ENCODE measurements at regions not wholly inside any gene's neighbourhood (a gene's known extent, or its start where the extent isn't known, plus 50 kb on each side); places are given as distances from the start of the nearest gene placed in this dataset.
"Not testable (repeated sequence)": the region's sequence is repeated elsewhere in the genome, so short reads cannot be mapped to it uniquely, and the experiment has no call there.

DNA sequence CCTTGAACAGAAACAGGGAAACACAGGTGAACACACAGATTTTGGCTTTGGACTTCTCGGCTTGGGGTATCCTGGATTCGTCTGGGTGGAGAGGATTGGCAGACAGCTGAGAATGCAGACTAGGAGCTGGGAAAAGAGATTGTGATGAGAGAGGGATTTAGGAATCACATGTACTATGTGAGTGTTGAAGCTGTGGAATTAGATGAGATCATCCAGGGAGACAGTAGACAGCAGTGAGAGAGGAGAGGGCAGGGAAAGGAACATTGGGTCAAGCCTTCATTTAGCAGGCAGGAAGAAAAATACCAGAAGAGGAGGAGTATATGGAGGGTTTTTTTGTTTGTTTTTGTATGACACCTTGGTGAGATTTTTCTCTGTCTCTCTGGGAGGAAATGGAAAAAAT is 262.1 kb upstream of the TBL1XR1 start:
- no peak for DNase-seq
- TF ChIP-seq POLR2AphosphoS5 (IDR thresholded peaks at IDR 0.05) = no peak
- TF ChIP-seq, protein P1, sequence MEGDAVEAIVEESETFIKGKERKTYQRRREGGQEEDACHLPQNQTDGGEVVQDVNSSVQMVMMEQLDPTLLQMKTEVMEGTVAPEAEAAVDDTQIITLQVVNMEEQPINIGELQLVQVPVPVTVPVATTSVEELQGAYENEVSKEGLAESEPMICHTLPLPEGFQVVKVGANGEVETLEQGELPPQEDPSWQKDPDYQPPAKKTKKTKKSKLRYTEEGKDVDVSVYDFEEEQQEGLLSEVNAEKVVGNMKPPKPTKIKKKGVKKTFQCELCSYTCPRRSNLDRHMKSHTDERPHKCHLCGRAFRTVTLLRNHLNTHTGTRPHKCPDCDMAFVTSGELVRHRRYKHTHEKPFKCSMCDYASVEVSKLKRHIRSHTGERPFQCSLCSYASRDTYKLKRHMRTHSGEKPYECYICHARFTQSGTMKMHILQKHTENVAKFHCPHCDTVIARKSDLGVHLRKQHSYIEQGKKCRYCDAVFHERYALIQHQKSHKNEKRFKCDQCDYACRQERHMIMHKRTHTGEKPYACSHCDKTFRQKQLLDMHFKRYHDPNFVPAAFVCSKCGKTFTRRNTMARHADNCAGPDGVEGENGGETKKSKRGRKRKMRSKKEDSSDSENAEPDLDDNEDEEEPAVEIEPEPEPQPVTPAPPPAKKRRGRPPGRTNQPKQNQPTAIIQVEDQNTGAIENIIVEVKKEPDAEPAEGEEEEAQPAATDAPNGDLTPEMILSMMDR (IDR thresholded peaks at IDR 0.05 in 8 of 11, conservative IDR thresholded peaks at IDR 0.05 in 3 of 11) = no peak
- TF ChIP-seq POLR2A (IDR thresholded peaks at IDR 0.05) = no peak
- Histone ChIP-seq H3K36me3 (no peaks in the 10 kb centered on the region), H3K4me3 (no peak overlapping the region), H3K9me3 (peaks cover 0 to 16% (median 12%) of the 10 kb centered on the region in 8 donors), H3K4me1 (peaks cover 0 to 11% (median 0%) of the 10 kb centered on the region in 6 donors), H3K27ac (no peak overlapping the region), H3K27me3 (replicated peaks in 1 of 7) (no peaks in the 10 kb centered on the region)
- intact Hi-C loops (cut with DNase I; ENCODE audit: low total_unique reads) = no loop called here
- WGBS, 5 donors = 81 to 91% (median 87%) methylated on average over 2 of the region's 2 CpGs

DNA sequence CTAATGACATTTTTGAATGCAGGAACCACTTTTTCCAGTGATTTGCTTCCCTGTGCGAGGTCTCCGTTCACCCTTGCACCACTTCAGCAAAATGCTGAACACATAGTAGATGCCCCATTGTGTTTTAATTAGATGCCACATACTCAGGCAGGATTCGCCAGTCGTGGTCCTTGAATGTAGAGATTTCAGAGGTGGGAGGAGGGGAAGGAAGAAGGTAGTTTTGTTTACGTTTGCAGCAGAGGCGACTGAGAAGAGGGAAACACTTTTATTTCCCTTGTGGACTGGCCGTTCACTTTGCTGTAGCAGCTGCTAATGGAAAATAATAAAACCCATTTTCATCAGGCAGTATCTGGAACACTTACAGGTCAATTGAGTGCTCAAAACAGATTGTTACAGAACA is 262.8 kb upstream of the TBL1XR1 start:
- Histone ChIP-seq H3K27ac (no peak overlapping the region), H3K27me3 (replicated peaks in 1 of 7) (no peaks in the 10 kb centered on the region), H3K4me3 (no peak overlapping the region), H3K9me3 (peaks cover 0 to 16% (median 12%) of the 10 kb centered on the region in 8 donors), H3K36me3 (no peaks in the 10 kb centered on the region), H3K4me1 (peaks cover 0 to 11% (median 0%) of the 10 kb centered on the region in 6 donors)
- TF ChIP-seq POLR2AphosphoS5 (IDR thresholded peaks at IDR 0.05) (no peak), POLR2A (IDR thresholded peaks at IDR 0.05) (no peak)
- TF ChIP-seq, protein P1 (IDR thresholded peaks at IDR 0.05 in 8 of 11, conservative IDR thresholded peaks at IDR 0.05 in 3 of 11) = no peak
- intact Hi-C loops (cut with DNase I; ENCODE audit: low total_unique reads) = no loop called here
- no peak for DNase-seq
- 46 to 64% (median 57%) methylated on average over 7 of the region's 7 CpGs for WGBS, 5 donors

- WGBS, 5 donors = 95 to 99% (median 97%) methylated on average over 3 of the region's 3 CpGs
- intact Hi-C loops (cut with DNase I; ENCODE audit: low total_unique reads) = no loop called here
- no peak overlapping the region for H3K4me3 ChIP-seq
- H3K27me3 ChIP-seq (replicated peaks in 1 of 7) = no peaks in the 10 kb centered on the region
- peaks cover 0 to 11% (median 0%) of the 10 kb centered on the region in 6 donors for H3K4me1 ChIP-seq
- no peak for DNase-seq
- H3K9me3 ChIP-seq = peaks cover 0 to 16% (median 11%) of the 10 kb centered on the region in 8 donors
- H3K27ac ChIP-seq = no peak overlapping the region
- no peak for TF ChIP-seq POLR2AphosphoS5 (IDR thresholded peaks at IDR 0.05)
- TF ChIP-seq POLR2A (IDR thresholded peaks at IDR 0.05) = no peak
- TF ChIP-seq, protein P1 (IDR thresholded peaks at IDR 0.05 in 8 of 11, conservative IDR thresholded peaks at IDR 0.05 in 3 of 11) = no peak
- H3K36me3 ChIP-seq = no peaks in the 10 kb centered on the region
Measured at GRCh38 chr3:177461765-177462164, 264.5 kb upstream of the TBL1XR1 start.

DNA sequence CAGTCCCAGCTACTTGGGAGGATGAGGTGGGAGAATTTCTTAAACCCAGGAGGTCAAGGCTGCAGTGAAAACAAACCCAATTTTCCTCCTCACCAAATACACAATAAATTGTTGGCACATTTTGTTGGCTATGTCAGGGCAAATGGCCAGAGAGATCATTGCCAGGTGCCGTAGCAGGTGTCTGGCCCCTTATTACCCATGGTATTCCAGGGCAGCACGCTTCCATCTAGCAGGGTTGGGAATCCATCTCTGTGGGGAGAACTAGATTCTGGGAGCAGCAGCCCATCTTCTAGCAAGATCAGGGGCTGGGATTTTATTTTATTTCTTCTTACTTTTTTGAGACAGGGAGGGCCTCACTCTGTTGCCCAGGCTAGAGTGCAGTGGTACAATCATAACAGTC is 266.1 kb upstream of the TBL1XR1 start:
- peaks cover 0 to 11% (median 0%) of the 10 kb centered on the region in 6 donors for H3K4me1 ChIP-seq
- H3K27ac ChIP-seq; intact Hi-C loops (cut with DNase I; ENCODE audit: low total_unique reads); H3K36me3 ChIP-seq; H3K27me3 ChIP-seq (replicated peaks in 1 of 7); H3K9me3 ChIP-seq; DNase-seq; H3K4me3 ChIP-seq: not testable (repeated sequence)
- WGBS, 5 donors = 93 to 100% (median 100%) methylated on average over 2 of the region's 2 CpGs

GRCh38 chr3:177463863-177464262 is 266.6 kb upstream of the TBL1XR1 start:
- H3K4me3 ChIP-seq = no peak overlapping the region
- DNase-seq = no peak
- no peaks in the 10 kb centered on the region for H3K27me3 ChIP-seq (replicated peaks in 1 of 7)
- H3K9me3 ChIP-seq = no peaks in the 10 kb centered on the region
- intact Hi-C loops (cut with DNase I; ENCODE audit: low total_unique reads) = no loop called here
- no peak for TF ChIP-seq POLR2AphosphoS5 (IDR thresholded peaks at IDR 0.05)
- no peak for TF ChIP-seq POLR2A (IDR thresholded peaks at IDR 0.05)
- TF ChIP-seq, protein P1 (IDR thresholded peaks at IDR 0.05 in 8 of 11, conservative IDR thresholded peaks at IDR 0.05 in 3 of 11) = no peak
- H3K4me1 ChIP-seq = peaks cover 0 to 11% (median 0%) of the 10 kb centered on the region in 6 donors
- no peaks in the 10 kb centered on the region for H3K36me3 ChIP-seq
- WGBS, 5 donors = 64 to 90% (median 79%) methylated on average over 6 of the region's 6 CpGs
- no peak overlapping the region for H3K27ac ChIP-seq

Data from spleen (tissue), 11 donors.